ENCODE measurements at regions not wholly inside any gene's neighbourhood (a gene's known extent, or its start where the extent isn't known, plus 50 kb on each side); places are given as distances from the start of the nearest gene placed in this dataset.

DNA sequence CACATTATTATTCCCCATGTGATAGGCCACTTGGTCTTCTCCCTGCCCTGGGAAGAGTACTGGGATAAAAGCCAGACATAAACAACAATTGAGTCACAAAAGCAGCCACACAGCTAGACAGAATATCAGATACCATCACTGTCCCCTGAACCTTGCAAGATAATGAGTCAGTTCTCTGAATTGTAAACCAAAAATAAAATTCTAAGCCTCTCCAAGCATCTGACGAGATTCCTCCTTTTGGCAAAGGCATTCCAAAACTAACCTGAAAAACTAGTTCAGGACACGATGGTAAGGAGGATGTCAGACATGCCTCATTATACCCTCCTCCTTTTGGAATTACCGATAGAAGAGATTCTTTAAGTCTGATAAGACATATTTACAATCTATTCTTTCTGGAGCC is 450.7 kb downstream of the HTR7 start:
- TF ChIP-seq, protein P1, sequence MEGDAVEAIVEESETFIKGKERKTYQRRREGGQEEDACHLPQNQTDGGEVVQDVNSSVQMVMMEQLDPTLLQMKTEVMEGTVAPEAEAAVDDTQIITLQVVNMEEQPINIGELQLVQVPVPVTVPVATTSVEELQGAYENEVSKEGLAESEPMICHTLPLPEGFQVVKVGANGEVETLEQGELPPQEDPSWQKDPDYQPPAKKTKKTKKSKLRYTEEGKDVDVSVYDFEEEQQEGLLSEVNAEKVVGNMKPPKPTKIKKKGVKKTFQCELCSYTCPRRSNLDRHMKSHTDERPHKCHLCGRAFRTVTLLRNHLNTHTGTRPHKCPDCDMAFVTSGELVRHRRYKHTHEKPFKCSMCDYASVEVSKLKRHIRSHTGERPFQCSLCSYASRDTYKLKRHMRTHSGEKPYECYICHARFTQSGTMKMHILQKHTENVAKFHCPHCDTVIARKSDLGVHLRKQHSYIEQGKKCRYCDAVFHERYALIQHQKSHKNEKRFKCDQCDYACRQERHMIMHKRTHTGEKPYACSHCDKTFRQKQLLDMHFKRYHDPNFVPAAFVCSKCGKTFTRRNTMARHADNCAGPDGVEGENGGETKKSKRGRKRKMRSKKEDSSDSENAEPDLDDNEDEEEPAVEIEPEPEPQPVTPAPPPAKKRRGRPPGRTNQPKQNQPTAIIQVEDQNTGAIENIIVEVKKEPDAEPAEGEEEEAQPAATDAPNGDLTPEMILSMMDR (IDR thresholded peaks at IDR 0.05), result no peak
- no peak for TF ChIP-seq POLR2A (IDR thresholded peaks at IDR 0.05)
